ENCODE measurements at regions not wholly inside any gene's neighbourhood (a gene's known extent, or its start where the extent isn't known, plus 50 kb on each side); places are given as distances from the start of the nearest gene placed in this dataset.

DNA sequence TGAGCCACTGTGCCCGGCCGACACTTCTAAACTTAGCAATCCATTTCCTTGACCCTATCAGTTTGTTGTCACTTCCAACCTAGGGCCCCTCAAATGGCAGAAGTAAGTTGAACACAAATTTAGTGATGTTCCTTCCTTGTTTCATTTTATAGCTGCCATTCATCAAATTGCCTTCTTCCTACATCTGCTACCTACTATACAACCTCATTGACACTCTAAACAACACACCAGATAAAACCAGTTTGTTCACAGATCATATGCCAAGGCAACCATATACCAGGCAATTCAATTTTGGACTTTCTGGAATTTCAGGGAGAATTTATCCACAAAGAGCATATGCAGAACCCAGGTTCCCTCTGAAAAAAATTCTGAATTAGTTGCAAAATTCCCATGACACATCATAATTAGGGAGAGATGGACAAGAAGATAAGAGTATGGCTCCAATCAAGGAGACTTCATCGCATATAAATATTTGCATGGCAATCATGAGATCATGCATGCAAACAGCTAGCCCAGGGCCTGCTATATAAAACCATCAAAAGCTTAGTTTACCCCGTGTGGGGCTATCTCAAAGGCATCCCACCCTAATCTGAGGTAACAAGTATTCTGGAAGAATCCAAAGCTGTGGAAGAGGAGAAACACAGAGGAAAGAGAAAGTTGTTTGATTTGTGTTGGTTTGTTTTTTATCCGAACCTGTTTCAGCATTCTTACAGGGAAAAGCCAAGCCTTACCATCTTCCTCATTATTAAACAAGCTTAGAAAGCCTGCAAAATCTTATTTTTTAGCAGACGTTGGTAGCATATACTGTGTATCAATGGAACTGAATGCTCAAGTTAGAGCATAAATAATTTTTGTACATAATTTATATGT lies 132.8 kb upstream of the TNFAIP3 start:
- no peak for DNase-seq (ENCODE audit: low read depth)

DNA sequence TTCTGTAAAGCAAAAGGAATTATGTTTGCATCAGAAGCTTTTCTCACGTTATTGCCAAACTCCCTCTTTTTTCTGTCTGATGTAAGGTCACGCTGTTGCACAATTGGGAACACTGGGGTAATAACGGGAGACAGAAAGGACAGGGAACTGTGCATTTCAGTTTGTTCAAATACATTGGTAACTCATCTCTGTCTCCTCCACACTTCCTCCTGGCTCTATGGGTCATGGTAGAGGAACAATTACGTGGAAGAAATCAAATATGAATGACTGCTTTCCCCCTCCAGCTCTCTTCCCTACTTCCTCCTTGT lies 132.2 kb upstream of the TNFAIP3 start:
- DNase-seq (ENCODE audit: low read depth), result no peak

DNA sequence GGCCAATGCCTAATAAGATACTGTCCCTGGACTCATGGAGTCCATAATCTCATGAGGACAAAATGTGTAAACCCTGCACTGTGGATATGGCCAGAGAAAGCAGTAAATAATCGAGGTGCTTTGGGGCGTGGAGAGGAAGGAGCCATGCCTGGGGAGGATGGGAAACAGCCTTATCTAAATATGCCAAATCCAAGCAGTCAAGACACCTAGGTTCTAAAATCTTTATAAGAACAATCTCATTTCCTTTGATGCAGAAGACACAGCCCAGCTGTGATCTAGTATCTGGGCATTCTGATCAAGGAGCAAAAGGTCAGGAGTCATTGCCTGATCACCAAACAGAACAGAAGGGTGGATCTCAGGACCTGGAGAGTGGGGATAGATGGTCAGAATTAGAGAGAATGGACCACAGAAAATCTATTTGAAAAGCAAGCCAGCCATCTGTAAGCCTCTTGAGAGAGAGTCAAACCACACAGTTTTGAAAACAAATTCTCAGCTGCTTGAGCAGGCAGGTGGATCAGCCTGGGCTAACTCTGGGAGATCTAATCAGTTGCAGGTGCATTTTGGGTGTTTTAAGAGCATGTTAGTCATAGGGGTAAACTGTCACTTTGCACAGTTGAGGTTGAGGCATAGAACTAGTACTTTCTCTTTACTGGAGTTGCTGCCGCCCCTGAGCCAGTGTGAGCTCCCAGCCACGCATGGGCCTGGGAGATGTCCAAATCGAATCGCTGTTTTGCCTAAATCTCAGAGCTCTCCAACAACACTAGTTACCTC lies 130.8 kb upstream of the TNFAIP3 start:
- DNase-seq (ENCODE audit: low read depth), result no peak

GRCh38 chr6:137736911-137737310 lies 130.1 kb upstream of the TNFAIP3 start:
- no peak for DNase-seq (ENCODE audit: low read depth)

DNA sequence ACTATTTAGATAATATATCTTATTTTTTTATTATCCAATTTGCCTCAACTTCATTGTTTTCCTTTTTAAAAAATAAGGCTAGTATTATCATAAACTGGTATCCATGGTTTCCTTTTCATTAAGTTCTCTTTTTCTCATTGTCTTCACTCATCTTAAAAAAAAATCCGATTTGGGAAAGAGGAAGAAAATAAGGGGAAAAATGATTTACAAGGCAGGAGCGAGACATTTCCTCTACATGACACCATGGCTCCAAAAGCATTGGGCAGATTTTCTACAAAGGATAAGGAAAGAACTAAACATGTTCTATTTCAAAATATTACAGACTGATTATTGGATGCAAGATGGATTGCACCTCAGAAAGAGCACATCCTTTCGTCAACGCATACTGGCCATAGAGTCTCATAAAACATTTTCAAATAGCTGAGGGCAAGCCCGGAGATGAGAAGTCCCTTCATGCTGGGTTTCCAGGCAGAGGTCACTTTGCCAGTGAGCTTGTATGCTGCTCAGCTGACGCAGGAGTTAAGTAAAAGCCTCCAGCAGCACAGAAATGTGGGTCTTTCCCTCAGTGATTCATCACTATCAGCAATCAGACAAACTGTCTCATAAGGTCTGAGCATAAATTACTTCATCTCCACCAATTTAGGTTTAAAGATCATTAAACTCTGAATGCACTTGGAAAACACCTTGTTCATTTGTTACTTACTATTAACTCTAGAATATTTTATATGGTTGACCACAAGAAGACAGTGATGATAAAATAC lies 129.0 kb upstream of the TNFAIP3 start:
- DNase-seq (ENCODE audit: low read depth), result peak; percentile 88

- DNase-seq (ENCODE audit: low read depth), result no peak
Measured at GRCh38 chr6:137738931-137739504, 128.0 kb upstream of the TNFAIP3 start.

GRCh38 chr6:137739544-137739943 lies 127.5 kb upstream of the TNFAIP3 start:
- DNase-seq (ENCODE audit: low read depth), result no peak

DNA sequence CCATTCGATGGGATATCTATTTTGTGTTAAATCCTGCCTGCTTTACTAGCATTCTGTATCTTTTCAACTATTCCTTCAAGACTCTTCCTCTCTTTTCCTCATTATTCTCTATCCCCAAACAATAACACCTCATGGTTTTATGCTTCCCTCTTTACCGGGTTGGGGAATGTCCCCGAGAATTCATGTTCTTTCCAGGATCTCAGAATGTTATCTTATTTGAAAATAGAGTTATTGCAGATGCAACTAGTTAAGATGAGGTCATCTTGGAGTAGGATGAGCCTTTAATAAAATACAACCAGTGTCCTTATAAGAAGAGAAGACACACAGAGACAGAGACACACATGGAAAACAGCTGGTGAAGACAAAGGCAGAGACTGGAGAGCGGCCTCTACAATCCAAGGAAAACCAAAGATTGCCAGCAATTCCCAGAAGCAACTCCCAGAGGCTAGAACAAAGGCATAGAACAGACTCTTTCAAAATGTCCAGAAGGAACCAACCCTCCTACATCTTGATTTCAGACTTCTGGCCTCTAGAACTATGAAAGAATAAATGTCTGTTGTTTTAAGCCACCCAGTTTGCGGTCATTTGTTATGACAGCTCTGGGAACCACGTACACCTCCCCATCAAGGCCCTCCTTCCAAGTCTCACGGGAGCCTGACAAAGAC lies 126.8 kb upstream of the TNFAIP3 start:
- no peak for DNase-seq (ENCODE audit: low read depth)

- no peak for DNase-seq (ENCODE audit: low read depth)
Measured at GRCh38 chr6:137740967-137741761, 125.9 kb upstream of the TNFAIP3 start.

DNA sequence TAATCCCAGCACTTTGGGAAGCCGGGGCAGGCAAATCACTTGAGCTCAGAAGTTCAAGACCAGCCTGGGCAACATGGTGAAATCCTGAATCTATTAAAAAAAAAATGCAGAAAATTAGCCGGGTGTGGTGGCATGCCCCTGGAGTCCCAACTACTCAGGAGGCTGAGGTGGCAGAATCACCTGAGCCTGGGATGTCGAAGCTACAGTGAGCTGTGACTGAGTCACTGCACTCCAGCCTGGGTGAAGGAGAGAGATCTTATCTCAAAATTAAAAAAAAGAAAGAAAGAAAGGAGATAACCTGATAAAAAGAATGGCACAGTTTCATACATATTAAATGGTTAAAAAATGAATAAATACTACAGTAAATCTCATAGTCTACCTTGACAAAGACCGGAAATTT lies 123.6 kb upstream of the TNFAIP3 start:
- DNase-seq (ENCODE audit: low read depth), result no peak

GRCh38 chr6:137744877-137745276 lies 122.2 kb upstream of the TNFAIP3 start:
- DNase-seq (ENCODE audit: low read depth), result no peak

DNA sequence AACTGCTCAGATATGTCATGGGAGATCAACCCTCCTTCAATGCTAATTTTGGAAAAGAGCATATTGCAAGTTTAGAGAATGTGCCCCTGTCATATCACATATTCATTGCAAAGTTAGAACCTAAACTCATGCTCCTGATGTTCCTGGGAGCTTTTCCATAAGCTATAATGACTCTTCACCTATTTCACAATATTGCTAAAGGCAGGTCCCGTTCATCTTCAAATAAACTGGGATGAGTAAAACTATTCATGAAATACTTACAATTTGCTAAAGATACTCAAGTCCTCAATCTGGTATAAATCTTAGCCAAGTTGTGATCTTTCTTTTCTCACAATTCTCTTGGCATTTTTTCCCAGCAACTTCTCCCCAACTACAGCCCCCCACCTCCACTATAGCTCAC lies 121.7 kb upstream of the TNFAIP3 start:
- no peak for DNase-seq (ENCODE audit: low read depth)

DNA sequence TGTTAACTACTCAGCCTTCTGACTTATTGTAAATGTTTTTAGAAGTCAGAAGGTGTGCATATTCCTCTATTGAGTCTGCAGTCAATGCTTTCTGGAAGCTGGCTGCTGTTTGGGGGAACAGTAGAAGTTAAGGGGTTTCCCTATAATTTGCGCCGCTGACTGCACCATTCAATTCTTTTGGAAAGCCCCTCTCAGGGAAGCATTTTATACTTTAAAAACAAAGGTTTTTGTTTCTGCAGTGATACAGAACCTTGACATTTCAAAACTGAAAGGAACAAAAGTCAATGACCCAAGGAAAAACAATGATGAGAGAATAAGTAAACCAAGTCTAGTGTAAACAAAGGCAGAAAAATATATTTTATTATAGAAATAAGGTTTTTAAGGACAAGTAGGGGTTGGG lies 120.8 kb upstream of the TNFAIP3 start:
- DNase-seq (ENCODE audit: low read depth), result no peak

DNA sequence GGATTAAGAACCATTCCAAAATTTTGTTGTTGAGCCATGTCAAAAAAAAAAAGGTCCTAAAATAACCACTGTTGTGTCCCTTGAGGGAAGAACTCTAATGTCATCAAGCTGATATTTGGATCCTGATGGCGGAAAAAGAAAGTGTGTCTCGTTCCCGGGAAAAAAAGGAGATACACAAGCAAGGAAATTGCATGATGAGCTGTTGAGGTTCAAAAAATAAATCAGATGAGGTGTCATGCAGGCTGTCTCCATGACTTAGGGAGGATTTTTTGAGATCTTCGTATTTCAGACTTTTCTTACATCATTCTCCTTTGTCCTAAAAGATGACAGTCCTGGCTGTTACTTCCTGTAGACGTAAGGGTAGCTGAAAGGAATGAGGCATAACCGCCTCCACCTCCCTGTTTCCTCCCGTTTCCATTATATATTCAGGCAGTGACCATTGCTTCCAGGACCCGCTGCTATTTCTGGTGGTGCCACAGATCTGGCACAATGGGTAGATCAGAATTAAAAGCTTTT lies 117.3 kb upstream of the TNFAIP3 start:
- no peak for DNase-seq (ENCODE audit: low read depth)

DNA sequence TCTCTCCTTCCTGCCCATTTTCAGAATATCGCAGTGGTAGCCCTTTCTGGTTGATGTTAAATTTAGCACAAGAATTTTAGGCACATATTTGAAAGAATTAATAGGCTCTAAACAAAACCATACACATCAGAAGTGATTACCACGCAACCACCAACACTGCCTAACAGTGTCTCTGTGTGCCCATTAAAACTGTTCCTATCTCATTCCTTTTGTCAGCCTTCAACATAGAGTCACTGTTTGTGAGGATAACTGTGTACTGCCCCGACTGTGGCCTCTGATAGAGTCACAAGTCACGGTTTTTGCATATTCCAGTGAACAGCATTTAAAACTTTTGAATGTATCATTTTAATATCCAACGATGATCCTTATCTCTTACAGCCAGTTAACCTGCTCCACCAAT lies 116.8 kb upstream of the TNFAIP3 start:
- no peak for DNase-seq (ENCODE audit: low read depth)

- no peak for DNase-seq (ENCODE audit: low read depth)
Measured at GRCh38 chr6:137751768-137752560, 115.1 kb upstream of the TNFAIP3 start.

GRCh38 chr6:137754366-137754765 lies 112.7 kb upstream of the TNFAIP3 start:
- no peak for DNase-seq (ENCODE audit: low read depth)

- no peak for DNase-seq (ENCODE audit: low read depth)
Measured at GRCh38 chr6:137754866-137755265, 112.2 kb upstream of the TNFAIP3 start.

DNA sequence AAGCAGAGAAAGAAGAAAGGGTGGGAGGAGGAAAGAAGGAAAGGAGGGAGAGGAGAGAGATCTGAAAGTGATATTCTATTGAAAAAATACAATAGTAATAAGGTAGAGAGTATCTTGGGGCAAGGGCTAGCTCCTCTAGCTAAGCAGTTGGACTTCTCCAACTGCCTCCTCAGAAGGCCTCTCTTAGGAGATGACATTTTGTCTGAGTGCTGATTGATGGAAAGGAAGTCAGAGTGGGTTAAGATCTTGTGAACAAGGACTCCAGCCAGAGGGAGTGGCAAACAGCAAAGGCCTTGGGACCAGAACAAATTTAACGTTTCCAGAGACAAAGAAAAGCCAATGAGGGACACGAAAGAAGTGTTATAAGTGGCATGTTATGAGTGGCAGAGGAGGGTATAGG lies 111.8 kb upstream of the TNFAIP3 start:
- no peak for DNase-seq (ENCODE audit: low read depth)

- no peak for DNase-seq (ENCODE audit: low read depth)
Measured at GRCh38 chr6:137756788-137757187, 110.3 kb upstream of the TNFAIP3 start.

All from non-pigmented ciliary epithelial cell (primary cell).